HEK293 (cell line): ENCODE measurements at regions not wholly inside any gene's neighbourhood (a gene's known extent, or its start where the extent isn't known, plus 50 kb on each side); places are given as distances from the start of the nearest gene placed in this dataset.

ENCODE experiments used
- CTCF ChIP-seq: fragments of 450-650 bp; formaldehyde crosslinking; IDR thresholded peaks from 2 replicates; pipeline ENCODE4 v1.5.1; 2016; ENCODE audit warnings: missing biosample characterization, missing genetic modification characterization
- ZNF23 ChIP-seq: fragments of 450-650 bp; formaldehyde crosslinking; IDR thresholded peaks from 2 replicates; pipeline ENCODE4 v1.5.1; 2016; ENCODE audit warnings: missing biosample characterization, missing genetic modification characterization, borderline replicate concordance
- ZNF24 ChIP-seq: fragments of 450-650 bp; formaldehyde crosslinking; IDR thresholded peaks from 2 replicates; pipeline ENCODE4 v1.5.1; 2016; ENCODE audit warnings: missing biosample characterization, missing genetic modification characterization

GRCh38 chr20:41704896-41705295 is 86.7 kb upstream of the CHD6 start:
- no peak for TF ChIP-seq ZNF23 (tag by site-specific recombination)
- no peak for TF ChIP-seq CTCF
- TF ChIP-seq ZNF24 (tag by site-specific recombination): no peak
